Smooth muscle cell of the brain vasculature (primary cell): ENCODE measurements at regions not wholly inside any gene's neighbourhood (a gene's known extent, or its start where the extent isn't known, plus 50 kb on each side); places are given as distances from the start of the nearest gene placed in this dataset.

Experiments used
- DNase-seq: peaks from one replicate; pipeline ENCODE4 v3.0.0-alpha.2; 2012; ENCODE audit warnings: low read depth, low spot score

DNA sequence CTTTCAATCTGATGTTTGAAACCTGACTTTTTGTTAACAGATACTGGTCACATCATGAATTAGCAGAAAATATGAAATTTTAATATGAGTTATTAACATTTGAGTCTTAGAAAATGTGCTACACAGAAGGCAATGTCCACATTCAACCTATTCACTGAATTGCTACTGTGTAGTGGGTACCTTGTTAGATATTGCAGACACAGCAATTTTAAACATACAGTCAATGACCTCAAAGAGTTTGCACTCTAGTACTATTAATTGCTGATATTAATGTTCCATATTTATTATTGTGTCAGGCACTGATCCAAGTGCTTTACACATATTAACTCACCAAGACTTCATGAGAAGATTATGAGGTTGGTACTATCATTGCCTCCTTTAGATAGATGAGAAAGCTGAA, 385.4 kb upstream of the PKDCC start:
- no peak for DNase-seq

GRCh38 chr2:41663056-41663455, 384.8 kb upstream of the PKDCC start:
- DNase-seq: no peak

- no peak for DNase-seq
Measured at GRCh38 chr2:41668529-41668928, 379.3 kb upstream of the PKDCC start.

DNA sequence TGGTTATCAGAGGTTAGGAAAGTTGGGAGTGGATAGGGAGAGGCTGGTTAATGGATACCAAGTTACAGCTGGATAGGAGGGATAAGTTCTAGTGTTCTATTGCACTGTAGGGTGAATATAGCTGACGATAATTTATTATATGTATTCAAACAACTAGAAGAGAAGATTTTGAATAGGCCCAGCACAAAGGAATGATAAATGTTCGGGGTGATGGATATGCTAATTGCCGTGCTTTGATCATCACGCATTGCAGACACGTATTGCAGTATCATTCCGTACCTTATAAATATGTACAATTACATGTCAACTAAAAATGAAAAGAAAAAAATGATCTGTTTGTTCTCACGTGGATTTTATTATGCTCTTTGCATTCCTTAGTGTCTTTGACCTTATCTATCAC, 369.2 kb upstream of the PKDCC start:
- no peak for DNase-seq

DNA sequence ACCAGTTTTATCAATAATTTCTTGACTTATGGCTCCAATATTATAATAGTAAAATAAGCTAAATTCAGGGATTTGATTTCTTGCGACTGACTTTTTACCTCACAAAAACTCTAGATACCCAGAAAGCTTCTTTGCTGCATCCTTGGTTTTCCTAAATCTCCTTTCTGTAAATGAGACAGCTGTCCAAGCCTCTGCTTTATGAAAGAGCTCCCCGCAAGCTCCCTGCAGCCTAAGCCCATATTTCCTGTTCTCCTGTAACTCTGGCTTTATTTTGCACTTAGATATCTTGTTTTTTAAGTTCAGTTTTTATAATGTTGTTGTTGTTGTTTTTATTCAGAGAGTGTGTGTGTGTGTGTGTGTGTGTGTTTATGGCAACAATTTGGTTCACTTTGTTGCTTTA, 361.7 kb upstream of the PKDCC start:
- no peak for DNase-seq

- no peak for DNase-seq
Measured at GRCh38 chr2:41691561-41691960, 356.3 kb upstream of the PKDCC start.

GRCh38 chr2:41694536-41695049, 353.2 kb upstream of the PKDCC start:
- DNase-seq: no peak

GRCh38 chr2:41695198-41696113, 352.4 kb upstream of the PKDCC start:
- no peak for DNase-seq

DNA sequence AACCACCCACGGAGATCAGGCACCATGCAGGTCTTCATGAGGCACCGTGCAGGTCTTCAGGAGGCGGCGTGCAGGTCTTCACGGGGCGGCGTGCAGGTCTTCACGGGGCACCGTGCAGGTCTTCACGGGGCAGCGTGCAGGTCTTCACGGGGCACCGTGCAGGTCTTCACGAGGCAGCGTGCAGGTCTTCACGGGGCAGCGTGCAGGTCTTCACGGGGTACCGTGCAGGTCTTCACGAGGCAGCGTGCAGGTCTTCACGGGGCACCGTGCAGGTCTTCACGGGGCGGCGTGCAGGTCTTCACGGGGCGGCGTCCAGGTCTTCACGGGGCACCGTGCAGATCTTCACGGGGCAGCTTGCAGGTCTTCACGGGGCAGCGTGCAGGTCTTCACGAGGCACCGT, 350.4 kb upstream of the PKDCC start:
- no peak for DNase-seq

GRCh38 chr2:41698678-41699422, 349.0 kb upstream of the PKDCC start:
- no peak for DNase-seq

GRCh38 chr2:41701231-41701630, 346.6 kb upstream of the PKDCC start:
- no peak for DNase-seq

- no peak for DNase-seq
Measured at GRCh38 chr2:41703123-41703522, 344.7 kb upstream of the PKDCC start.

DNA sequence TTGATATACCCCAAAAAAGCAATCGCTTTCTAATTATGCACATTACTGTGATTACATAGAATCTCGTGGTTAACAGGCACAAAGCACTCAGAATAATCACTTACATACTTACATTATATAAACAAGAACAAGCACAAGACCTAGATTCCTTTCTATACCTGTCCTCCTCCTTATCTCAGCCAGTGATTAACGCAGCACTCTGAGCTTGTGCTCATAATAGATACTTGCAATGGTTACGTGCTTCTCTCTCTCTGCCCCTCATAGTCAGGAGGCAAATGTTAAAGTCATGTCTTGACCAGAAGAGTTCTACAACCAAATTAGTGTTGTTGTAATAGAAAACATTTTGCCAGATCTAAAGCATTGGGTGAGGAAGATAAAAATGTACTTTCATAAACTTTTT, 342.2 kb upstream of the PKDCC start:
- no peak for DNase-seq

DNA sequence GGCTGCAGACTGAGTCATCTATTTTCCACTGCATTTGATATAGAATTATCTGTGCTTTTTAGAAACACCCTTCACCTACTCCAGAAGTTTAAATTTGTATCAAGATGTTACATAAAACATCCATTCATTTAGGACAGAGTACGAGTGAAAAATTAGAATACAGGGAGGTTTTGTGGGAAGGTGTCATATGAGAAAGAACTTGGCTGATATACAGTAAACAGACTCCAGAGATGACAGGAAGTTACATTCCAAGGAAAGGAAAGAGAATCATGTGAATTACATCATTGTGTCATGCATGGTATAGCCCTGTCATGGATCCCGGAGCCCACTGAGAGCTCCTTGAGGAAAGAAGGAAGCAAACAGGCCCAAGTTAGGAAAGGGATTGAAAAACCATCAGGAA, 341.5 kb upstream of the PKDCC start:
- DNase-seq: no peak

- DNase-seq: no peak
Measured at GRCh38 chr2:41707790-41708451, 339.9 kb upstream of the PKDCC start.

DNA sequence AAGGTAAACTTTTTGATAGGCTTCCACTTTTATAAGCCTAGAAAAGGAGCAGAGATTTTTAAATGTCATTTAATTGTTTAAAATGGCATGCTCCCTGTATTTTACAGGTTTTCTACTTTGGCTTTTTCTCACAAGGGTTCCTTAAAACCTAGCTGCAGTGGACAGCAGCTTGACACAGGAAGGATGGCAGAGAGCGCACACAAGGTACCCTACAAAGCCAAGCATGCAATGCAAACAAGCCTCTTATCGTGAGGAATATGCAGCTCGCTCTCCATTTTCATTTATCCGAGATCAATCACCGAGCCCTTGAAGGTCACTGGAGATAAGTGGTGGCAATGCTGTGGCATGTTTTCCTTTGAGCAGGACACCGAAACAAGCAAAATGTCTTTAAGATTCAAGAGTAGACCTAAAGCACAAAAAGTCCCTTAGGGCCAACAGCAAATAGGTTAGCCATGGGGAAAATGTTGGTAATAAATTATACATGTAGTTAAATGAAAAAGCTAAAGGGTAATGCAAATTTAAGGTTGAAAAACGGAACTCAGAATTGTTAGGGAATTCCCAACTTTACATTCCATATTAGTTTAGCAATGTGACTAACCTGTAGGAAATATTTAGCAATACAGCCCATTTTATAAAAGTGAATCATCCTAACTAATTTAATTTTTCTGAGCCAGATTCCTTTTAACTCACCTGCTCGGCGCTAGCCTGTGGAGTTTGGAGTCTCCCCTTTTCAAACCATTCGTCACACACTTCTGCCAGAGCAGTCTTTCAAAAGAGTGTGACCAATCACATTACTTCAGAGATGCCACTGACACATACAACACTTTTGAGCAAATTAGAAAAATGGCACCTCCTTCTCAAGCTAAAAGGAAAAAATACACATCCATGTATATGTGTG, 337.9 kb upstream of the PKDCC start:
- no peak for DNase-seq

DNA sequence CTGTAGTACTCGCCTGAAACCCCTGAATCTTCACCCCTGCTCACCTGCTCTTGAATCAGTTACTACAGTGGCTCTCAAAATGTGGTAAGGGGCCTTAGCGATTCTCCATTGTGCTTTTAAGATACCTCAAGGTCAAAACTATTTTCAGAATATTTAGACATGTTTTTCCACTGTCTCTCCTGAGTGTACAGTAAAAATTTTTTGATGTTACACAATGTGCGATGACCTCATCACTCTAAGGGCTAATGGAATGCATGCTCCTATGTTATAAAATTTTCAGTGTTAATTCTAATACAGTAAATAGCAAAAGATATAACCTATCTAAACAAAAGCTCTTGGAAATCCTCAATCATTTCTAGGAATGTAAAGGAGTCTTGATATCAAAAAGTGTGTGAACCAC, 336.9 kb upstream of the PKDCC start:
- DNase-seq: no peak

GRCh38 chr2:41711736-41712135, 336.1 kb upstream of the PKDCC start:
- DNase-seq: no peak

- no peak for DNase-seq
Measured at GRCh38 chr2:41716497-41716896, 331.3 kb upstream of the PKDCC start.

DNA sequence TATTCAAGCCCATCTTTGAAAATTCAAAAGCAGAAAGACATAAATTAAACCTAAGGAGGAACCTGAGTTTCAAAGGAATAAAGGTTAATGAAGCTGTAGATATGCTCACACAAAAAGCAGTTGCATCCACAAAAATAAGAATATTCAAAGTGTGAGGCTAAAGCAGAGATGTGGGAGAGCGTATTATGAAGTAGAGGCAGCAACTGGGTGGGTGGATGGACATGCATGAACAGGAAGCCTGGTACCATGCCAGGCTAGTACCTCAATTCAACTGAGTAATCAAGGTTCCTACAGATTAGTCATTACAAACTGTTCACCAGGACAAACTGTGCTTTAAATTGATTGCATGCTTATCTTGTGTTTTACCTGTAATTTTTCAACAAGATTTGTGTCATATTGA, 330.0 kb upstream of the PKDCC start:
- no peak for DNase-seq

DNA sequence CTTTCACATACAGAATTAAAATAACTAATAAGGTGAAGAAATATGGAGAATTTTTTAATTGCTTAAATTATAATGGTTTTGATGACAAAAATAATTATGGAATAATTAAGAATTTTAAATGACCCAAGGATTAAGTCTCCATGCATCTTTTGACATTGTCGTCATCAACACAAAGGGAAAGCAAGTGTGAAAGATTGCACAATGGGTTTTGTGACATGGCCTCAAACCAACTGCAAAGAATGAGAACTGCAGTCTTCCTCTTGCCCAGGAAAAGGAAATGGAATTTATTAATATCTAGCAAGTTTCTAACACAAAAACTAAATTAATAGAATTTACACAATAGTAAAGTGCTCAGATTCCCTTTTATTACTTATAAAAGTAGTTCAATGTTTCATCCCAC, 329.1 kb upstream of the PKDCC start:
- DNase-seq: no peak
